Common myeloid progenitor, CD34-positive (primary cell): ENCODE measurements at regions not wholly inside any gene's neighbourhood (a gene's known extent, or its start where the extent isn't known, plus 50 kb on each side); places are given as distances from the start of the nearest gene placed in this dataset.

Experiments used
- CTCF ChIA-PET: fragments of 350-600 bp; sonication (Branson Sonifier 250); formaldehyde crosslinking; loops from one replicate; lab custom pipeline; 2021; ENCODE audit warnings: antibody characterized with exemption; lab: Charles Lee
- POLR2A ChIA-PET: fragments of 350-600 bp; sonication (Branson Sonifier 250); formaldehyde crosslinking; loops from one replicate; lab custom pipeline; 2021; ENCODE audit warnings: antibody characterized with exemption; lab: Charles Lee
- DNase-seq, 3 donors: peaks; one replicate each; pipeline versions ENCODE4 v3.0.0 to v3.0.0-alpha.2; 2013
- H3K27ac ChIP-seq, 2 experiments: 1 replicate in 1 of 2; 2 replicates in 1 of 2; pipeline ENCODE4 v1.7.0; 2013; ENCODE audit warnings: inconsistent platforms in 2 of 2, low read length in 2 of 2, mild to moderate bottlenecking in 2 of 2, low read depth in 1 of 2, moderate library complexity in 1 of 2; ENCODE audit not compliant: severe bottlenecking in 2 of 2, insufficient read depth in 1 of 2, poor library complexity in 1 of 2
- H3K27me3 ChIP-seq, 5 experiments: replicated peaks in 2 of 5; 1 replicate in 3 of 5; 2 replicates in 2 of 5; pipeline versions ENCODE4 v1.6.1 to v1.7.0; 2013; ENCODE audit warnings: low read length in 4 of 5, mild to moderate bottlenecking in 2 of 5, moderate library complexity in 2 of 5, inconsistent platforms in 1 of 5; ENCODE audit not compliant: insufficient read depth in 5 of 5, control insufficient read depth in 4 of 5
- H3K36me3 ChIP-seq, 4 experiments: 1 replicate in 2 of 4; 2 replicates in 2 of 4; pipeline versions ENCODE4 v1.6.1 to v1.7.0; 2013; ENCODE audit warnings: low read length in 3 of 4, control low read depth in 1 of 4, mild to moderate bottlenecking in 1 of 4; ENCODE audit not compliant: control insufficient read depth in 4 of 4, insufficient read depth in 4 of 4
- H3K4me1 ChIP-seq, 4 experiments: 1 replicate in 3 of 4; 2 replicates in 1 of 4; pipeline versions ENCODE4 v1.6.1 to v1.7.1; 2013; ENCODE audit warnings: low read length in 3 of 4, mild to moderate bottlenecking in 3 of 4, control low read depth in 1 of 4, inconsistent platforms in 1 of 4, moderate library complexity in 1 of 4; ENCODE audit not compliant: control insufficient read depth in 4 of 4, insufficient read depth in 4 of 4; ENCODE audit errors: control extremely low read depth in 1 of 4
- H3K4me3 ChIP-seq, 7 experiments: 1 replicate in 4 of 7; 2 replicates in 3 of 7; pipeline versions ENCODE4 v1.5.1 to v1.7.0; 2013; ENCODE audit warnings: mild to moderate bottlenecking in 7 of 7, low read length in 6 of 7, moderate library complexity in 6 of 7, inconsistent platforms in 2 of 7, low read depth in 2 of 7, control low read depth in 1 of 7; ENCODE audit not compliant: insufficient read depth in 4 of 7, control insufficient read depth in 1 of 7; ENCODE audit errors: extremely low read depth in 1 of 7
- H3K9me3 ChIP-seq, 5 experiments: 1 replicate in 4 of 5; 2 replicates in 1 of 5; pipeline versions ENCODE4 v1.6.1 to v1.7.1; 2013; ENCODE audit warnings: low read length in 4 of 5, mild to moderate bottlenecking in 2 of 5, inconsistent platforms in 1 of 5, low read depth in 1 of 5, moderate library complexity in 1 of 5; ENCODE audit not compliant: control insufficient read depth in 4 of 5, insufficient read depth in 2 of 5; ENCODE audit errors: control extremely low read depth in 1 of 5
- WGBS: methylation state at CpG from one replicate; pipeline ENCODE4 v1.1.5; 2013; ENCODE audit not compliant: insufficient coverage; 5-methylcytosine and 5-hydroxymethylcytosine counted together

GRCh38 chr11:41872426-41872825, 413.0 kb upstream of the LRRC4C start:
- H3K4me1 ChIP-seq: no peaks in the 10 kb centered on the region
- no peaks in the 10 kb centered on the region for H3K36me3 ChIP-seq
- no peaks in the 10 kb centered on the region for H3K9me3 ChIP-seq
- DNase-seq: no peak
- H3K27ac ChIP-seq: no peak overlapping the region
- H3K4me3 ChIP-seq: no peak overlapping the region
- WGBS: 97% methylated on average over 3 of the region's 3 CpGs
- ChIA-PET POLR2A (no interaction called here), CTCF (no interaction called here)
- H3K27me3 ChIP-seq: no peaks in the 10 kb centered on the region

GRCh38 chr11:41872870-41873269, 413.4 kb upstream of the LRRC4C start:
- DNase-seq: no peak
- WGBS: 86% methylated on average over 1 of the region's 4 CpGs
- POLR2A ChIA-PET: no interaction called here

GRCh38 chr11:41878095-41878494, 418.6 kb upstream of the LRRC4C start:
- no CpG with 5 or more reads among the region's 2 CpGs for WGBS

More at GRCh38 chr11:41872870-41873269, 413.4 kb upstream of the LRRC4C start:
- Histone ChIP-seq H3K4me3 (no peak overlapping the region), H3K27me3 (no peaks in the 10 kb centered on the region), H3K9me3 (no peaks in the 10 kb centered on the region), H3K4me1 (no peaks in the 10 kb centered on the region), H3K36me3 (no peaks in the 10 kb centered on the region), H3K27ac (no peak overlapping the region)
- CTCF ChIA-PET: no interaction called here

DNA sequence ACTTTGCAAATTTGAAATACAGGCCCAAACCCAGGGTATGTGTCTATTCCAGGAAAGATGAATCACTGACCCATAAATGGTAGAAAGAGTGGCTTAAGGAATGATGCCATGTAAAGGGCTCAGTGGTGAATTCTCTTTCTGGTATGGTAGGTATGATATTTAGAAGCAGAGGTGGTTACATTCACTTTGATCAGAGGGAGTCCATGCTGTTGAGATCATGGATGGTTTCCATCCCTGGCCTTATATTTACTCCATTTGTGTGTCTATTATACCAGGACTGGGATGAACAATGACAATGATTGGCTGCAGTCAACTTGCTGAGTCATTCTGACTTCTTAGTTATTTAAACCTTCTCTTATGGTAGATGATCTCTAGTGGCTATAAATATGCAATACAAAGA, 419.8 kb upstream of the LRRC4C start:
- no peak for DNase-seq
- H3K27me3 ChIP-seq: no peaks in the 10 kb centered on the region
- CTCF ChIA-PET: no interaction called here
- no peak overlapping the region for H3K4me3 ChIP-seq
- POLR2A ChIA-PET: no interaction called here
- no peaks in the 10 kb centered on the region for H3K36me3 ChIP-seq
- no peak overlapping the region for H3K27ac ChIP-seq
- no peaks in the 10 kb centered on the region for H3K9me3 ChIP-seq
- H3K4me1 ChIP-seq: no peaks in the 10 kb centered on the region

More at GRCh38 chr11:41878095-41878494, 418.6 kb upstream of the LRRC4C start:
- no peaks in the 10 kb centered on the region for H3K36me3 ChIP-seq
- no peaks in the 10 kb centered on the region for H3K4me1 ChIP-seq
- H3K9me3 ChIP-seq: no peaks in the 10 kb centered on the region
- no peaks in the 10 kb centered on the region for H3K27me3 ChIP-seq
- POLR2A ChIA-PET: no interaction called here
- no peak overlapping the region for H3K4me3 ChIP-seq
- H3K27ac ChIP-seq: no peak overlapping the region
- no peak for DNase-seq
- CTCF ChIA-PET: no interaction called here

DNA sequence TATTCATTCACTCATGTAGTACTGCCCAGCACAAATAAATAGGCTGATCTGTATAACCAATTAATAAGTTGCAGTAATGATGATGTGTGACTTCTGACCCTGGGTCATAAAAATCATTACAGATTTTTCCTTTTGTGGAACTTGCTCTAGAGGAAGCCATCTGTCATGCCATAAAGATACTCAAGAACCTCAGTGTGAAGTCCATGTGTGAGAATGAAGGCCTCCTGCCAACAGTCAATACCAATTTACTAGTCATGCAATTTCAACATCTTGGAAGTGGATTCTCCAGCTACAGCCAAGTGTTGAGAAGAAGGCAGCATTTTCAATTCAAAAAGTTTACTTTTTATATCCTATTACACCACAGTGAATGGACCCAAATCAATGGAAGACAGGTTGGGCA, 435.6 kb upstream of the LRRC4C start:
- no peak overlapping the region for H3K27ac ChIP-seq
- H3K4me3 ChIP-seq: no peak overlapping the region
- ChIA-PET CTCF (no interaction called here), POLR2A (no interaction called here)
- H3K9me3 ChIP-seq: no peaks in the 10 kb centered on the region
- H3K4me1 ChIP-seq: no peaks in the 10 kb centered on the region
- H3K36me3 ChIP-seq: no peaks in the 10 kb centered on the region
- DNase-seq: no peak
- H3K27me3 ChIP-seq: no peaks in the 10 kb centered on the region

GRCh38 chr11:41897991-41898390, 438.5 kb upstream of the LRRC4C start:
- Histone ChIP-seq H3K4me1 (no peaks in the 10 kb centered on the region), H3K27ac (no peak overlapping the region), H3K9me3 (peaks cover 0 to 2% (median 0%) of the 10 kb centered on the region in 5 experiments), H3K27me3 (no peaks in the 10 kb centered on the region), H3K4me3 (no peak overlapping the region), H3K36me3 (no peaks in the 10 kb centered on the region)
- WGBS: no CpG with 5 or more reads among the region's 2 CpGs
- POLR2A ChIA-PET: no interaction called here
- CTCF ChIA-PET: no interaction called here
- DNase-seq: no peak

DNA sequence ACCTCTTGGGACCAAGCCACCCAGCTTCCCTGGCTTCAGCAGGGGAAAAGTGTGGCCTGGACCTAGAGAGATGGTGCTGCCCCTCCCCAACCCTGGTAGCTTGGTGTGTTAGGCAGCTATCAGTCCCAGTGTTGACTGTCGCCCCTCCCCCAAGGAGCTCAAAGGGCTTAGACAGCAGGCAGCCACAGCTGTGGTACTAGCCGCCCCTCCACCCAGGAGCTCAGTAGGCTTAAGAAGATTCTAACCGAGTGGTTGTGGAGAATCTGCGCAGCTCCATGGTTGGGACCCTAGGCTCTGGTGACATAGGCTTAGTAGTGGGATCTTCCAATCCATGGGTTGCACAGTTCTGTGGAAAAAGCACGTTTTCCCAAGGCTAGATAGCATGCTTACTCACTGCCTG, 458.4 kb upstream of the LRRC4C start:
- Histone ChIP-seq H3K36me3 (no peaks in the 10 kb centered on the region), H3K9me3 (peaks cover 0 to 7% (median 0%) of the 10 kb centered on the region in 5 experiments), H3K4me3 (no peak overlapping the region), H3K27ac (no peak overlapping the region), H3K27me3 (no peaks in the 10 kb centered on the region), H3K4me1 (no peaks in the 10 kb centered on the region)
- CTCF ChIA-PET: no interaction called here
- DNase-seq: no peak
- WGBS: 94% methylated on average over 5 of the region's 5 CpGs
- POLR2A ChIA-PET: interaction anchor here (0.6 kb wide), 1 partner anchor 12 kb away, joined by 5 read pairs; no protein-coding TSS in a partner anchor
